HG03139 (cell line): ENCODE measurements at regions not wholly inside any gene's neighbourhood (a gene's known extent, or its start where the extent isn't known, plus 50 kb on each side); places are given as distances from the start of the nearest gene placed in this dataset.

Experiments
- ATAC-seq: cut with Tn5 transposase; IDR thresholded peaks from one replicate; pipeline ENCODE4 v1.9.1; 2021; ENCODE audit not compliant: unreplicated experiment

DNA sequence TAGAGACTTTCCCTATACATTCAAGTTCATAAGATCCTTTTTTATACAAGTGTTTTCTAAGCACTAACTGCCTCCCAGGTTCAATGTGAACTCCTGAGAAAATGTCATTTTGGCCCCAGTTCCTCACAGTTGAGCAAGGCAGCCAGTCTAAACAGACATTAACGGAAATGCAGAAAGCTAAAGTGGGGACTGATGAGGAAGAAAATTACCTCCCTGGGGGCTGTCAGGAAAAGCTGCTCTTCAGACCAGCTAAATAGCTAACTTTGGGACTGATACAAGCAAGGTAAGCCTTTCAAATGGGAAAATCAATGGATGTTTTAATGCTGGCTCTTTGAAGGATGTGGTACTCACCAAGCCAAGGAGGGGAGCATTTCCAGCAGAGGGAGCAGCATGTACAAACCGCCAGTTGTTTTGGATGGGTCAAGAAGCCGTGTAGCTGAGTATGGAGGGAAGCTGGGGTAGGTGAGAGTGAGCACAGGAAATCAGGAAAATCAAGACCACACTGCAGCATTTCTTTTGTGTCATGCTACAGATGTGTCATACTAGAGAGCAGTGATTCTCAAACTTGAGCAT, 180.8 kb upstream of the CHD6 start:
- ATAC-seq, result no peak

DNA sequence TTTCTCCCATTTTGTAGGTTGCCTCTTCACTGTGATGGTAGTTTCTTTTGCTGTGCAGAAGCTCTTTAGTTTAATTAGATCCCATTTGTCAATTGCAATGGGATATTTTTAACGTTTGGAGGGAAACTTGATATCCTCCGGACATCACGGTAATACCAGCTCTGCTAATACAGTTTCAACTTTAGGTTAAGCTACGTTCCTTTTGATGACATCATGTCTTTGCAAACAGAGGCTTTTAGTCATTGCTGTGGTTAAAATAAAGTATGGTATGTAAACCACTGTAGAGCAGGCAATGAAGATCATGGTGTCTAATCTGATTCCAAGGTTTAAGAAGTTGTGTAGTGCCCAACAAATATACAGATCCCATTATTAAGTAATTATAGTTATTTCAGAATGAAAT, 168.0 kb upstream of the CHD6 start:
- no peak for ATAC-seq

DNA sequence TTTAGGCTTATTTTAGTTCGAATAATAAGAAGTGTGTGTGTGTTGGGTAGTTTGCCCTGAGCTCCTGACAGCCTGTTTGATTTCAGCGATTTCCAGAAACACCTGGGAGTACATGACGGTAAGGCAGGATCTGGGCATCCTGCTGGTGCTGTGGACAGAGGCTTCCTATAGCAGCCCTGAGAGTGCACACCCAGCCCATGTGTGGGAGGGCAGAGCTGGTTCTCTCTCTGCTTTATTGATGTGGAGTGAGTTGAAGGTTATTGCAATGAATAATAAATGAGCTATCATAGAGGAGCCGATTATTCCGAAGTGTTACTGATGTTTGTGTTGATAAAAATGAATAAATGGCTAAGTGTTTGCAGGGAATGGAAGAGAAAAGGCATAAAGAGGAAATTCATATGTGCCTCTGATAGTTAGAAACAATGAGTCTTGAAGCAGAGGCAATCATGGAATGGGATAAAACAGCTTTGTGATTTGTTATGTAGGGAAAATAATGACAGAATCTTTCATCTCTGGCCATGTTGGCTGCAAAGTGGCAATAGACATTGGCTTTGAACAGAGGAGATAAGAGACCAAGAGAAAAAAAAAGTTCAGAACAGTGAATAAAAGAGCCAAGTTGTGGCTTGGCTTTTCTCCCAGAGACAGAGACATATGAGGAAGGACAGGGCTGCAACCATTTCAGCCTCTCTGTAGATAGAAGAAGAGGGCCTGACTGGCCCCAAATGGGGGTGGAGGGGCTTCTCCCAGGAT, 166.2 kb upstream of the CHD6 start:
- no peak for ATAC-seq

DNA sequence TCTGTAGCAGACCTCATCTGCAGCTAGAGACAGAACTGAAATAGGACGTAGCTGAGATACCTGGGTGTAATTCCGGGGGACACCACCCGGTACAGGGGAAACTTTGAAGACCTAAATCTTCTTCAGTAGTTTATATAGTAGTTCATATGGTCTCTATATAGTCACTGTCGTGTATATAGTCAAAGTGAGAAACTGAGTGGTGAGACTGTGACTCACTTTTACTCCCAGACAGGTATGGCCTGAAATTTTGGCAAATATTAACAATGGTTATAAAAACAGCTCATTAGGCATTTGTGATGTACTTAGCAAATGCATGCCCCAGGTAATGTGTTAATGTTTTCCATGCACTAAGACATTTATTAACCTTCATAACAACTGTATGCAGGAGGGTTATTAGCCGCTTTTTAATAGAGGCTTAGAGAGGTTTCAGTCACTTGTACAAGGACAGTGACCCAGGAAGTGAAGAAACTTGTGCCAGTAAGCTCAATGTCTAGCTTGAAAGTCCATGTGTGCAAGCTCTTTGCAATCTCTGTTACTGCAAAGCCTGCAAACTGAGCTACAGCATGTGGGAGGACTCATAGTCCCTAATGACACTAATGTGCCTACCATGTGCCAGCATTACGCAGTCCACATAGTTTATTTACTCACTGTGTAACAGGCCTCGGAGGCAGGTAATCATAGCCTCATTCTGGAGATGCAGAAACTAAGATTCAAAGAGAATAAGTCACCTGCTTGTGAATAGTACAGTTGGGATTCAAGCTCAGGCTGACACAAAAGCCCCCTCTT, 165.4 kb upstream of the CHD6 start:
- ATAC-seq, result peak; percentile 51

DNA sequence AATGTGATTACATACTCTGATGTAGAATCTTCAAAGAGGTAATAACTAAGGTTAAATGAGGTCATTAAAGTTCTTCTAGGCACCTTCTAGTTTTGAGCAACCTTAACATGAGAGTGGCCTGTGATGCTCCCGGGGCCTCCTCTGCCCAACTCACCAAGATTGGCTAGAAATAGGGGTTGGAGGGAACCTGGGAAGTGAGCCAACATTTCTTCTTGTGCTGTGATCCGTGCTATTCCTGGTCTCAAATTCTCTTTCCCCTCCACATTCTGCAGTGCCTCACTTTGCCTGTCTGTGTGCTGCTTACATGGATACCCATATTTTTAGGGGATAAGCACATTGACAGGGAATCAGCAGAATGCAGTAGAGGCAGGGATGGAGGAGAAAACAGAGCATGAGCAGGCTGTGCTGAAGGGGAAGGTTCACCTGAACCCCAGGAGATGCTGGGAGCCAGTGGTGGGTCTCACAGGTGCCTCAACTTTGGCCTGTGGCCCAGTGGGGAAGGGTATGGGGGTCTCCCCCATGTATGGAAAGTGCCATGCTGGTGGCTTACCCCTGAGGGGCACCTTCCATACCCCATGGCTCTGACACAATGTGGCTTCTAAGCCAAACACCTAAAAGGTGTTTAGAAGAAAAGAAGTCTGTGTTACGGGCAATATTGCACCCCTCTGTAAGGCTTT, 164.7 kb upstream of the CHD6 start:
- no peak for ATAC-seq

DNA sequence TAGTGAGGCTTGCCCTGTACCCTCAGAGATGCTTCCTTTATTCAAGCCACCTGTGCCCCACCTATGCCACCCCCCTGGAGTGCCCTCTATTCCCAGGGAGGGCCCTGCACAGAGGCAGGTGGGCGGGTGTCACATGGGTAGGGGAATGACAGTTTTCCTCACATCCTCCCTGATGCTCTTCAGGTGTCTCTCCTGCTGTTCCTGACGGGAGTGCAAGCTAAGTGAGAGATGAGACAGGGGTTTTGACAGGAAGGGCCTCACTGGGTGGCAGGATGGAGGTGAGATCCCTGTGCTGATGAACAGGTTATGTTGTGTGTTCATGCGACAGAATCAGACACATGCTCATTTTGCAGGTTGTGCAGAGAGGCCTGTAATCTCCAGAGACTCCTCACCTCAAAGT, 164.1 kb upstream of the CHD6 start:
- no peak for ATAC-seq

DNA sequence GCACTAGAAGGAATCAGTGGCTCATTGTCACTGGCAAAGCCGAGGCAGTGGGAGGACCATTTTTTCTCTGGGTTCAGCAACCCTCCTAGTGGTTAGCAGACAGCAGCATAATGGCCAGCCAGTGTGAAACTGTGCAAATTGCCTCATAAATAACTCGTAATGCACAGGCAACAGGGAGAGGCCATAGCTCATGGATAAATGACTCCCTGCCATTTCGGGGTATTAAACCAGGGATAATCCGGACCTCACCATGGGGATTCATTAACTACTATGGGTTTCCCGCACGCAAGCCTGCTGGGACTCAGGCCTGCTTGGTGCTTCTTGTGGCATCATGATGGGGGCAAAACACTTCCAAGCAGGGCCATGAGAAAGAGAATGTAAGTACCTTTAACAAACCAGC, 158.2 kb upstream of the CHD6 start:
- no peak for ATAC-seq

DNA sequence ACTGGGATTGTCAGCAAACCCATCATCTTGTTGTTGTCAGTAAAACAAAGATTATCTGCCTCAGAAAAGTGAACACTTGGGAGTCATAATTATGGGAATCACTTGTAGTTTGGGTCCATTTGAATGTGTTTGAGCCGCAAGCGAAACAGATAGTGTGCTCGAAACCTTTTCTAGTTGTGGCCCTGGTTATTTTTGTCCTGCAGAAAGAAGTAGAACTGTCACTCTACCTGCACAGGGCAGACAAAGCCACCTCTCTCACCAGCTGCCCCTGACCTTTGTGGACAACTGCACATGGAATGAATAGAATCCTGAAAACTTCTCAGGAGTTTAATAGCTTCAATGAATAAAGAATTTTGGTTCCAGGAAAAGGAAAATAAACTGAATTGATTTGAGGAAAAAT, 156.1 kb upstream of the CHD6 start:
- ATAC-seq, result no peak

DNA sequence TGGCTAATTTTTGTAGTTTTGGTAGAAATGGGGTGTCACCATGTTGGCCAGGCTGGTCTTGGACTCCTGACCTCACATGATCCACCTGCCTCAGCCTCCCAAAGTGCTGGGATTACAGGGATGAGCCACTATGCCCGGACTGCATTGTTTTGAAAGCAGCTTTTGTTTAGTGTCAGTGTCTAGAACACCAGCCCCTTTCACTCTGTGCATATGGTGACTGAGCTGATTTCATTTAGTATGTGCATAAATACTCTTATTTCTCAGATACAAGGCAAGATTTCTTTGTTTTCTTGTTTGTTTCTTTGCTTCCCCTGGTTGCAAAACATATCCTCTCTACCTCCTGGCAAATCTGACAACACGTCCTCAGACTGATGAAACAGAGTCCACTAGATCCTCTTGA, 152.8 kb upstream of the CHD6 start:
- ATAC-seq, result no peak

DNA sequence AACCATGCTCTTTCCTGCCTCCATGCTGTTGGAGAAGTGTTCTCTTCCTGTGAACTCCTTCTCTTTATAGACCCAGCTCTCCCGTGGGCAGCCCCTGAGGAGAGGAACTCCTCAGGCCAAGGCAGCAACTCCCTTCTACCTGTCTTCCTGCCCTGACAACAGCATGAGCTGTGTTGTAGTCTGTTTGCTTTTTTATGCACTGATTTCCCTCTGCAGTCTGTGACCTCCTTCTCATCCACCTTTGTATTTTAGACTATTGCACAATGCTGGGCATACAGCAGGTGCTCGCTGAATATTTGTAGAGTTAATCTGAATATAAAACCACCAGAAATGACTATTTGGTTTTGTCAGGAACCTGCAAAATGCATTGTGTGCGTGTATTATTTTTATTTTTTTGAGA, 152.2 kb upstream of the CHD6 start:
- ATAC-seq, result no peak

DNA sequence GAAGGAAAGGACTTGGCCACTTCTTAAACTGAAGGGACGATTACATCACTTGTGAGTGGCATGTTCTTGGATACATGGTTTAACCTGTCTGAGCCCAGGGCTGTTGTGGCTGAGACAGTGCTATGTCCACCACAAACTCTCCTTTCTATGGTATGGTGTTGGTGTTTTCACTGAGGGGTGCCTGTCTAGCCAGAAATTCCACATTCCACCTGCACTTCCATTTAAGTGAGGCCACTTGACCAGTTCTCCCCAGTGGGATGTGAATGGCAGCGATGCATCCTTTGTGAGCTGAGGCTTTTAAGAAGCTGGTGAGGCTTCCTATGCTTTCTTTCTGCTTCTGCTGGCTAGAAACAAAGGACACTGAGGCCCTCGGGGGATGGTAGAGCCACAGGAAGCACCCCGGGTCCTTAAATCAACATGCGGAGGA, 151.4 kb upstream of the CHD6 start:
- no peak for ATAC-seq

DNA sequence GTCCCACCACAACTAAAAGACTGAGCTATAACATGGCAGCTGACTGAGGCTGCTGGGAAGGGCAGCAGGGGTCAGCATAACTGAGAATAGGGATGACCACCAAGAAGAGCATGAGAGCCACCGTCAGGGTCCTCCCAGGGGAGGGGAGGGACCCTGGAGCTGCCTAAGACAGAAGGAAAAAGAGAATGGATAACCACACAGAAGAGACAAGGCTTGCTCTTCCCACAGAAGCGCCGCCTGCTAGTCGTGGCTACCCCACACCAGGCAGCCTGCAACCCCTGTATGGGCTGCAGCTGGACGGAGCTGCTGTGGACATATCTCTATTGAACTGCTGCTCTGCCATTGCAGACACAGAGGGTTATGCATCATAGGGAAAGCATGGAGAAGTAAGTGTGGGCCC, 132.0 kb upstream of the CHD6 start:
- ATAC-seq, result no peak

DNA sequence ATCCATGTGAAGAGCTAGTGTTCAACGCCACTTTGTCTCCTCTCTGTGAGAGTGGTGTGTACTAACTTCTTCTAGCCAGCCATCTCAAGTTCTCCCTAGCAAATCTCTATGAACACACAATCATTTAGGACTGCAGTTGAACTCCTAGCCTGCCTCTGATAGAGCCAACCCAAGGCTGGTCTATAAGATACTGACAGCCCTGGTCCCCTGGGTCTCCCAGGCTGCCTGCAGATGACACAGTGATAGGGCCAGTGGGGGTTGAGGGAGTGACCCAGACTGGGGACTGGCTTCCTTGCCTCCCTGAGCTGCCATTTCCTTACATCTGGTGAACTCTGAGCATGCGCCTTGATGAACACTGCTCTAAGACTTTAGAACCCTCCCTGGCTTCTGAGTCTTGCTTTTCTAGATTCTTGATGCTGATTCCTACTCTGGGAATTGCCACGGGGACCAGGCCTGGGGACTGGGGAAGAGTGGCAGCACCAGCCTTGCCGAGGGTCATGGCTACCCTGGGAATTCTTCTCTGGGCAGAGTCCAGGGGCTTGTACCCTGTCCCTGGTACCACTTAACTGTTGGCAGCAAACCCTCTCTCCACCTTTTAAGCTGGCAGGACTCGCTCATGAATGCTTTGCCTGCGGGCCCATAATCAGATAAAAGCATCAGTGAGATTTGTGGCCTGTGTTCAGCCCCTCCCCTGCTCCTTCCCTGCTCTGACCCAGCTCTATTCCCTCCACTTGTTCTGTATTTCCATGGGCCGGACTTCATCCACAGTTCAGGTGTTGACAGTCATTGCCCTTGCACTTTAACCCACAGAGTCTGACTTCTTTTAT, 130.8 kb upstream of the CHD6 start:
- no peak for ATAC-seq

DNA sequence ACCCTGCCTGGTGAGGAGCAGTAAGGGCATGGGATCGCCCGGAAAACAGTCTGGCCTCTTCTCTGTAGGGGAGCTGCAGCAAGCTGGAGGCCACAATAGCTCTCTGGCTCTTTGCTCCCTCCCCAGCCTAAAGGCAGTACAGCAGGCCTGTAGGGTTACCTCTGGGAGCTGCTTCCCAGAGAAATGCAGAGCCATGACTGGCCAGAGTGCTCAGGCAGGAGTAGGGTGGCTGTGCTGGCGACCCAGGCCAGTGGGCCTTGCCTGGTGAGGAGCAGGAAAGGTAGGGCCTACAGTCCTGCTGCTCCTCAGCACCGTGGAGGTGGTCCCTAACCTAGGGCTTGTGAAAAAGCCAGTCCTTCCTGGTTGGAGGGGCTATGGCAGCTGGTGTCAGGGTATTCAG, 129.9 kb upstream of the CHD6 start:
- no peak for ATAC-seq

DNA sequence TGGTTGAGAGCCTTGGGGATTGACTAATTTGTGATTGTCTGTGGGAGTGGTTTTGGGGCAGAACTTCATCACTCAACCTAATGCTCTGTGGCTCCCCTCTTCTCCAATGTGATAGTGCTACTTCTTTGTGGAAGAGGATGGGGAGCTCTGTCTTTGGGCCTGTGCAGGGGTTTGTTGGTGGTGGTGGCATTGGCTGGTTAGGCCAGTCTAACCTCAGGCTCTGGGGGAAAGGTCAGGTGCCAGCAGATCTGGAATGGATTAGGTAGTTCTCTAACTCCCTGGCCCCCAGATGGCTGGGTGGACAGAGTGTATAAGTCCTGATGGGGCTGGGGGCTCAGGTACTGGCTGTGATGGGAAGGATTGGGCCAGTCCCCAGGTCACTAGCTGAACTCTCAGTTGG, 129.0 kb upstream of the CHD6 start:
- ATAC-seq, result no peak

DNA sequence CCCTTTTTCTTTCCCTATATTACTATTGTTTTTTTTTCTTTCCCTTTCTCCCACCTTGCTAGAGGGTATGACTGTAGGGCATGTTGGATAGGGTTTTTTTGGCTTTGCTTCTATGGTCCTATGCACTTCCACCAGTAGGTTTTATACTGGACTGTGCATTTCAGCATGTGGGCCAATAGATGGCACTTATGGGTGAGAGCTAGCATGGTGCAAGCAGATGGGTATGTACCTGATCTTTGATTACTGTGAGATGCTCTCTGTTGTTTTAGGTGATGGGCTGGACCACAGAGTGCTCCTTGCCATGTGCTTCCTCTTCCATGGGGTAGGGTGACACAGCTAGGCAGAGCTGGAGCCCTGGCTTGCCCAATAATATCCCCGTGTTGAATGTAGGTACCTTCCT, 128.5 kb upstream of the CHD6 start:
- ATAC-seq, result no peak

DNA sequence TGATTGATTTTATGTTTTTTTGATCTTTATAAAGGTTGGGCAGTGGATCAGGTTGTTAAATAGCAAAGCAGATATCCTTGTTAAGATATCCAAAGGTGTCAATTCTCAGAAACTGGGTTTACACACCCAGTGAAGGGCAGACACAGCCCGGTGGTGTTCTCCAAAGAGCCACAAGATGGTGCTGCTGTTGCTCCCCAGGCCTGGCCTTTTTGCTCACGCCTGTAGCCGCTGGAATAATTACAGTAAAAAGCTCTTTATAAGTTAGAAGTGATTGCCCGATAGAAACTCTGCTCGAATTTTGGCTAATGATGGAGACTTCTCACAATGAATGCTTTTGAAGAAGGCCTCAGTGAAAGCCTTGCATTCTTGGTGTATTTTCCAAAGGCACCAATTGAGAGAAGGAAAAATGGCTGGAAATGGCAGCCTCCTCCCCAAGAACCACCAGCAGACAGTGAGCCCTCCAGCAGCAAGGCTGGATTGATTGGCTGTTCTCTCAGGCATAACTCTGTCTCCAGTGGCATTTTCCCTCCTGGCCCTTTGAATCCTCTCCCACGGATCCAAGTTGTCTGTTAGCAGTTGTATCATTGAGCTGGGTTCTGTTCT, 120.5 kb upstream of the CHD6 start:
- no peak for ATAC-seq

DNA sequence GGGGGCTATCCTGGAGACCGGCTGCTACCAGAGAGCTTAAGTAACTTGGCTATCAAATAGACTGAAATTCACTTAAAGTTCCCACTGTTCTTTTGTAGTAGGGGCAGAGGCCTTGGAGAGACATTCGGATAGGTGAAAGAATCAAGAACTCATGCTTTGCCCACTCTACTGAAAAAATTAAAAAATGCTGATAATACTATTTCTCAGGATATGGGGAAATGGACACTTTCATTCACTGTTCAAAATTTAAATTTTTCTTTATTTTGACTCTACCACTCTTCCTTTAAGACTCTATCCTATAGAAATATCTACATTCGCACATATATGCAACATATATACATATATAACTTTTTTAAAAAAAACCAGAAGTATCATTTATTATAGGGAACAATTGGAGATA, 117.8 kb upstream of the CHD6 start:
- ATAC-seq, result no peak

DNA sequence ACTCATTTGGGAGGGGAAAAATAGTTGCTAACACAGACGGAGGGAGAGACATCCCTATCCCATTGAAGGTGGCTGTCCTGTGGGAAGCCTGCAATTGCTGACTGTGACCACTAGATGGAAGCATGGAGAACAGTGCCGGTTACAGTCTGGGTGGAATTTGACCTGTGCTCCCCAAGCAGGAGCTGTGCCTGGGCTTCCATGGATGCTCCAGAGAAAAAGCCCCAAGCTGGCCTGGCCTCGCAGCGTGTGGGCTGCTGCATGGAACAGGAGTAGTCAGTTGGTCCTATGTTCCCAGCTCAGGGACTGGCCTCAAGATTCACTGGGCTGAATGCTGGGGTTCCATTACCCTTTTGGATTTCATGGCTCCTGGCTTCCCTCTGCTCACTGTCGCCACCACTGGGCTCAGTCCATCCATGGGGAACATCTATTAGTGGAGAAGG, 116.3 kb upstream of the CHD6 start:
- no peak for ATAC-seq

DNA sequence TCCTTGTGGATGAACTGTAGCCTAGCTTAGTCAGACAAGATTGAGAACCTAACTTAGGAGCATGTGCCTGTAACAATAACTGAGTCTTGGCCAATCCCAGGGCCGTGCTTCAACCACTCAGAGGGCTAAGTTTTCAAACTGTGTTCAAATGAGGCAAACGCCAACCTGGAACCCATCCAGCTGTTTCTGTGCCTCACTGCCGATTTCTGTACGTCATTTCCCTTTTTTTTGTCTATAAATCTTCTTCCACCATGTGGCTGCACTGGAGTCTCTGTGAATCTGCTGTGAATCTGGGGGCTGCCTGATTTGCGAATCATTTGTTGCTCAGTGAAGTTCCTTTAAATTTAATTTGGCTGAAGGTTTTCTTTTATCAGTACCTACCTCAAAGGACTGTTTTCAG, 115.0 kb upstream of the CHD6 start:
- no peak for ATAC-seq
